Sigmoid colon (tissue), 6 donors: ENCODE measurements at regions not wholly inside any gene's neighbourhood (a gene's known extent, or its start where the extent isn't known, plus 50 kb on each side); places are given as distances from the start of the nearest gene placed in this dataset.

Source experiments
- DNase-seq: peaks from one replicate; pipeline ENCODE4 v3.0.0-alpha.2; 2019
- H3K27ac ChIP-seq, 4 donors: fragments of 200-600 bp; sonication (generic); one replicate each; pipeline ENCODE4 v1.5.1; 2016 to 2019; ENCODE audit warnings: mild to moderate bottlenecking in 1 of 4
- H3K27me3 ChIP-seq, 3 donors: fragments of 200-600 bp; sonication (generic); one replicate each; pipeline ENCODE4 v1.5.1; 2019; ENCODE audit warnings: mild to moderate bottlenecking in 1 of 3
- H3K36me3 ChIP-seq, 4 donors: fragments of 200-600 bp; sonication (generic); one replicate each; pipeline ENCODE4 v1.5.1; 2016 to 2019
- H3K4me1 ChIP-seq, 4 donors: fragments of 200-600 bp; sonication (generic); one replicate each; pipeline ENCODE4 v1.5.1; 2017 to 2019
- H3K4me3 ChIP-seq, 4 donors: fragments of 200-600 bp; sonication (generic); one replicate each; pipeline ENCODE4 v1.5.1; 2017 to 2019; ENCODE audit warnings: mild to moderate bottlenecking in 2 of 4, moderate library complexity in 1 of 4
- H3K9me3 ChIP-seq, 4 donors: fragments of 200-600 bp in 3 of 4; sonication (generic) in 3 of 4; one replicate each; pipeline versions ENCODE4 v1.5.1 to v1.6.1; 2013 to 2019
- EP300 ChIP-seq, 4 donors: sonication (generic); formaldehyde crosslinking; IDR thresholded peaks; one replicate each; pipeline ENCODE4 v1.6.1; 2017; ENCODE audit warnings: antibody characterized with exemption in 4 of 4
- POLR2A ChIP-seq, 2 donors: fragments of 450-650 bp; IDR thresholded peaks; one replicate each; pipeline ENCODE4 v1.6.1; 2016; ENCODE audit warnings: antibody characterized with exemption in 2 of 2, mild to moderate bottlenecking in 2 of 2, moderate library complexity in 2 of 2
- POLR2AphosphoS5 ChIP-seq, 4 donors: sonication (generic); formaldehyde crosslinking; IDR thresholded peaks; one replicate each; pipeline ENCODE4 v1.6.1; 2017; ENCODE audit warnings: antibody characterized with exemption in 4 of 4
- WGBS, 2 donors: extraction: QIAGEN DNeasy Blood & Tissue Kit; methylation state at CpG; one replicate each; pipeline ENCODE4 v1.1.7; 2013; 5-methylcytosine and 5-hydroxymethylcytosine counted together
- intact Hi-C: fragments of 100-400 bp; cut with DNase I; formaldehyde crosslinking; loops from one replicate; pipeline ENCODE4 v1.15.1; 2023
- TF ChIP-seq, protein P1 (sequence below), 4 experiments: fragments of 450-650 bp in 3 of 4; fragments of 200-600 bp in 1 of 4; IDR thresholded peaks; one replicate each; pipeline ENCODE4 v1.5.1; 2016 to 2019; ENCODE audit warnings: antibody characterized with exemption in 4 of 4, mild to moderate bottlenecking in 3 of 4, moderate library complexity in 2 of 4
- donor health status: healthy with polysubstance abuse.
- donor health status: healthy.

DNA sequence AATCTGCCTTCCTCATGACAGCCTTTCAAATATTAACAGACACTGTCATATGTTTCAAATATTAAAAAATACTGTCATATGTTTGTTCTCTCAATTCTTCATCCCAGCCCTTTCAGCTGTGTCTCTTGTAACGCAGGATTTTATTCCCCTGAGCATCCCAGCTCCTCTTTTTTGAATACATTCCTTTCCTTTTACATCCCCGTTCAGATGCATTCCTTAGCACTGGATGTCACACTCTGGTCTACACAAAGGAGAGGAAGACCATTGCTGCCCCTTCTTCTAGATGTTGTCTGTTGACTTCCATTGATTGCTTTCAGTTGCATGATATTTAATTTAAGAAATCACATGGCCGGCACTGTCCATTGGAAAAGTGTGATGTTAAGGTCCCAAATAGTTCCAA, 117.4 kb upstream of the PAXBP1 start:
- Histone ChIP-seq H3K27me3 (no peaks in the 10 kb centered on the region), H3K4me3 (no peak overlapping the region), H3K9me3 (no peaks in the 10 kb centered on the region), H3K27ac (no peak overlapping the region), H3K4me1 (no peaks in the 10 kb centered on the region), H3K36me3 (no peaks in the 10 kb centered on the region)
- TF ChIP-seq POLR2A (IDR thresholded peaks at IDR 0.05) (no peak), EP300 (IDR thresholded peaks at IDR 0.05) (no peak), POLR2AphosphoS5 (IDR thresholded peaks at IDR 0.05) (no peak)
- TF ChIP-seq, protein P1, sequence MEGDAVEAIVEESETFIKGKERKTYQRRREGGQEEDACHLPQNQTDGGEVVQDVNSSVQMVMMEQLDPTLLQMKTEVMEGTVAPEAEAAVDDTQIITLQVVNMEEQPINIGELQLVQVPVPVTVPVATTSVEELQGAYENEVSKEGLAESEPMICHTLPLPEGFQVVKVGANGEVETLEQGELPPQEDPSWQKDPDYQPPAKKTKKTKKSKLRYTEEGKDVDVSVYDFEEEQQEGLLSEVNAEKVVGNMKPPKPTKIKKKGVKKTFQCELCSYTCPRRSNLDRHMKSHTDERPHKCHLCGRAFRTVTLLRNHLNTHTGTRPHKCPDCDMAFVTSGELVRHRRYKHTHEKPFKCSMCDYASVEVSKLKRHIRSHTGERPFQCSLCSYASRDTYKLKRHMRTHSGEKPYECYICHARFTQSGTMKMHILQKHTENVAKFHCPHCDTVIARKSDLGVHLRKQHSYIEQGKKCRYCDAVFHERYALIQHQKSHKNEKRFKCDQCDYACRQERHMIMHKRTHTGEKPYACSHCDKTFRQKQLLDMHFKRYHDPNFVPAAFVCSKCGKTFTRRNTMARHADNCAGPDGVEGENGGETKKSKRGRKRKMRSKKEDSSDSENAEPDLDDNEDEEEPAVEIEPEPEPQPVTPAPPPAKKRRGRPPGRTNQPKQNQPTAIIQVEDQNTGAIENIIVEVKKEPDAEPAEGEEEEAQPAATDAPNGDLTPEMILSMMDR (IDR thresholded peaks at IDR 0.05) = no peak
- 61 to 76% methylated on average over 3 of the region's 3 CpGs for WGBS, 2 donors
- intact Hi-C loops = no loop called here
- DNase-seq = no peak

DNA sequence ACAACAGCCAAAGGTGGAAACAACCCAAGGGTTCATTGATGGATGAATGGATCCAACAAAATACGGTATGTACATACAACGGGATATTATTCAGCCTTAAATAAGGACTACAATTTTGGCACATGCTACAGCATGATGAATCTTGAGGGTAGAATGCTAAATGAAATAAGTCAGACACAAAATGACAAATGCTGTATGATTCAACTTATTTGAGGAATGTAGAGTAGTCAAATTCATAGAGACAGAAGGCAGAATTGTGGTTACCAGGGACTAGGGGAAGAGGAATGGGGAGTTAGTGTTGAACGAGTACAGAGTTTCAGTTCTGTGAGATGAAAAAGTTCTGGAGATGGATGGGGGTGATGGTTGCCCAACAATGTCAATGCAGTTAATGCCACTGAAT, 118.0 kb upstream of the PAXBP1 start:
- Histone ChIP-seq H3K4me1 (no peaks in the 10 kb centered on the region), H3K4me3 (no peak overlapping the region), H3K27ac (no peak overlapping the region), H3K27me3 (no peaks in the 10 kb centered on the region), H3K9me3 (no peaks in the 10 kb centered on the region), H3K36me3 (no peaks in the 10 kb centered on the region)
- intact Hi-C loops = no loop called here
- 89 to 94% methylated on average over 3 of the region's 3 CpGs for WGBS, 2 donors
- TF ChIP-seq, protein P1 (IDR thresholded peaks at IDR 0.05) = no peak
- no peak for TF ChIP-seq POLR2AphosphoS5 (IDR thresholded peaks at IDR 0.05)
- TF ChIP-seq EP300 (IDR thresholded peaks at IDR 0.05) = no peak
- TF ChIP-seq POLR2A (IDR thresholded peaks at IDR 0.05) = no peak
- DNase-seq = no peak

DNA sequence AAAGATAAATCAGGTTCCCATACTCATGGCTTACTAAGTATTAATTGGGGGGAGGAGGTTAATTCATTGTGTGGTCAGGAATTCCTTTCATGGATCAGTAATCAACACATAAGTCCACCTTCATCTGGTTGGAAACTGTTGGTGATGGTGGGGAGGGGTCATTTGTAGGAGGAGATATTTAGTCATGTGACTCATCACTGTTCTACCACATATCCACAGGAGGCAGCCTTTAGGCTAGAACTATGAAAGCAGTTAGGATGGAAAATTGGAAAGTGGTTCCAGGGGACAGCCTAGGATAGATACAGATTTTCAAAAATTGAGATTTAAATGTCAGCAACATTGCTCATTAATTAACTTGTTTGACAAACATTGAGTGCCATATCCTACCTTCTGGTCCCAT, 122.8 kb upstream of the PAXBP1 start:
- Histone ChIP-seq H3K4me1 (no peaks in the 10 kb centered on the region), H3K27me3 (no peaks in the 10 kb centered on the region), H3K4me3 (no peak overlapping the region), H3K36me3 (no peaks in the 10 kb centered on the region), H3K27ac (no peak overlapping the region), H3K9me3 (no peaks in the 10 kb centered on the region)
- TF ChIP-seq POLR2AphosphoS5 (IDR thresholded peaks at IDR 0.05) = no peak
- TF ChIP-seq, protein P1 (IDR thresholded peaks at IDR 0.05) = no peak
- TF ChIP-seq POLR2A (IDR thresholded peaks at IDR 0.05) = no peak
- no peak for TF ChIP-seq EP300 (IDR thresholded peaks at IDR 0.05)
- no peak for DNase-seq
- intact Hi-C loops = no loop called here

DNA sequence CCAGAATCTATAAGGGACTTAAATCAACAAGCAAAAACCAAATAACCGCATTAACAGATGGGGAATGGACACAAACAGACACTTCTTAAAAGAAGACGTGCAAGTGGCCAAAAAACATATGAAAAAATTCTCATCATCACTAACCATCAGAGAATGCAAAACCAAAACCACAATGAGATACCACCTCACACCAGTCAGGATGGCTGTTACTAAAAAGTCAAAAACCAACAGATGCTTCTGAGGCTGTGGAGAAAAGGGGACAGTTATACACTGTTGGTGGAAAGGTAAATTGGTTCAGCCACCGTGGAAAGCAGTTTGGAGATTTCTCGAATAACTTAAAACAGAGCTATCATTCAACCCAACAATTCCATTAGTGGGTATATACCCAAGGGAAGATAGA, 124.9 kb upstream of the OLIG2 start:
- Histone ChIP-seq H3K9me3 (no peaks in the 10 kb centered on the region), H3K4me3 (no peak overlapping the region), H3K27me3 (no peaks in the 10 kb centered on the region), H3K36me3 (no peaks in the 10 kb centered on the region), H3K4me1 (no peaks in the 10 kb centered on the region), H3K27ac (no peak overlapping the region)
- no peak for DNase-seq
- WGBS, 2 donors = 87 to 88% methylated on average over 4 of the region's 4 CpGs
- intact Hi-C loops = no loop called here
- TF ChIP-seq EP300 (IDR thresholded peaks at IDR 0.05) (no peak), POLR2AphosphoS5 (IDR thresholded peaks at IDR 0.05) (no peak), POLR2A (IDR thresholded peaks at IDR 0.05) (no peak)
- TF ChIP-seq, protein P1 (IDR thresholded peaks at IDR 0.05) = no peak

DNA sequence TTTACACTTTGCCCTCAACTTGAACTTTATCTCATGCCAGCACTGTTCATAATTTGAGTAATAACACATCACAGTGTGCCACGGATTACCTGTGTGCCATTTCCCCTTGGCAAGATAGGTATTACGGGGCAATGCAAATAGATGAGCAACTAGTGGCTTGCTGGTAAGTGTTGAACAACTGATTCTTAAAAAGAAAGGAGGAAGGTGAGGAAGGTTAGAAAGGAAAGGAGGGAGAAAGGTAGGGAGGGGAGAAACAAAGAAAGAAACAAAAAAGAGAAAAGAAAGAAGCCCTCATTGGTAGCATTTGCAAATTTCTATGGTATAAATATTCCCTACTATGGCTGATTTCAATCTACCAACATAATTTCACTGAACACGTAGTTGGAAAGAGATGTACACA, 118.2 kb upstream of the OLIG2 start:
- WGBS, 2 donors = 40 to 84% methylated on average over 3 of the region's 3 CpGs
- DNase-seq = no peak
- Histone ChIP-seq H3K36me3 (no peaks in the 10 kb centered on the region), H3K27ac (no peak overlapping the region), H3K4me1 (no peaks in the 10 kb centered on the region), H3K27me3 (no peaks in the 10 kb centered on the region), H3K9me3 (no peaks in the 10 kb centered on the region), H3K4me3 (no peak overlapping the region)
- intact Hi-C loops = no loop called here
- TF ChIP-seq POLR2AphosphoS5 (IDR thresholded peaks at IDR 0.05) = no peak
